Activated naive CD4-positive, alpha-beta T cell (primary cell): ENCODE measurements at regions not wholly inside any gene's neighbourhood (a gene's known extent, or its start where the extent isn't known, plus 50 kb on each side); places are given as distances from the start of the nearest gene placed in this dataset.

Experiments
- DNase-seq, 4 experiments: peaks; one replicate each; lab custom pipeline; 2025; lab: John Stamatoyannopoulos, UW

DNA sequence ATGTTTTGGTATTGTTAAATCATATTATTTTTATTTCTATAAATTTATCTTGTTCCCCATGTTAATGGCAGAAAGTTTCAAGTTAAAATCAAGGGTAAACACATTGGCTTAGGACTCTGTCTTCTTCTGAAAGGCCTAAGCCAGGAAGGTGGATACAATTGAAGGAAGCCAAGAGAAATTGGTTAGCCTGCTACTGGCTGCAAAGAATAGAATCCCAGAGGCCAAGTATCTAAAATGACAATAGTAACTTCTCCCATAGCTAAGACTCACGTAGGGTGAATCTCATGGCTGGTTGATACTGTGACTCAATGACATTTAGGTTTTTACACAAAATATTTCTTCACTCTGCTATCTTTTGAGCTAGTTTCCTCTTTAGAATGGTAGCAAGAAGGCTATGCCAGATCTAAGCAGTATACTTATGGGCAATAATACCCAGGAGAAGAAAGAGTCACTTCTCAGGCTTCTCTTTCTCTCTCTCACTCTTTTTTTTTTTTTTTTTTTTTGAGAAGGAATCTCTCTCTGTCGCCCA, 621.5 kb upstream of the TBL1XR1 start:
- DNase-seq = no peak

DNA sequence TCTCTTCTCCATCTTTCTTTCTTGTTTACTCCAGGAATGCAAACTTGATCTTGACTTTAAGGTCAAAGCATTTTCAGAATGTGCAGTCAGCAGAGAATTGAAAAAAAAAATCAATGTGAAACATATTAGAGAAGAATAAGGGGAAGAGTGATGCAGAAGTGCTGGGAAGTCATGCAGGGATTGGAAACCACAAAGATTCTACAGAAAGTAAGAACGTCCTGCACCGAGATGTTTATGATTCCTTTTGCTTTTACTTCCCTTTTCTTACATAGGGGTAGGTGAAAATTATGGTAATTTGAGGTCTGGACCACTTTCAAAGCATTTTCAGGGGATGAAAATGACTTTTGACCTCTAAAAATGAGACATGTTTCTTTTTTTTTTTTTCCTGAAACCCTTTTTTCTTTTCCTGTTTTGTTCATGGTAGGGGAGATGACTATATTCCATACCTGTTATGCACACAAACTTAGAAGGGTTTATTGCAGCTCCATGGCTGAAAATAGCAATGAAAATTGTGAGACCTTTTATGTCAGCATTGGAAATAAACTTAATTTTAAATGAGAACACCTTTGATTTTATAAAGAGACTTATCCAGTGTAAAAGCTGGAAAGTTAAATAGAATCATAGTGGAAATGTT, 623.5 kb upstream of the TBL1XR1 start:
- DNase-seq = no peak

- no peak for DNase-seq
Measured at GRCh38 chr3:177822681-177823096, 625.4 kb upstream of the TBL1XR1 start.

DNA sequence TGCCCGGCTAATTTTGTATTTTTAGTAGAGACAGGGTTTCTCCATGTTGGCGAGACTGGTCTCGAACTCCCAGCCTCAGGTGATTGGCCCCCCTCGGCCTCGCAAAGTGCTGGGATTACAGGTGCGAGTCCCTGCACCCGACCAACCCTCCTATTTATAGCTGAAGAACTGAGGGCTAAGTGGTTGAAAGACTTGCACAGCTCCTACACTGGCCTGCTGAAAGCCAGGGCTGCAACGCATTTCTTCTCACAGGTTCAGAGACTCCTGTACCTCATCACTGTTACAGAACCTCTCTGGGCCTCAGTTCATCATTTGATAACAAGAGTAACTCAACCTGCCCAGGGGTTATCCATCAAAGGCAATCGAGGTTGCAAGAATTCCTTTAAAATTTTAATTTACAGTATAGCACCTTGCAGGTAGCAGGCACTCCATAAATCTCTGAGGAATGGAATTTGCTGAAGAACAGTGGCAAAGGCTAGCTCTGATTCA, 626.5 kb upstream of the TBL1XR1 start:
- no peak for DNase-seq

- no peak for DNase-seq
Measured at GRCh38 chr3:177824190-177824786, 627.0 kb upstream of the TBL1XR1 start.

- DNase-seq = no peak
Measured at GRCh38 chr3:177824841-177825240, 627.6 kb upstream of the TBL1XR1 start.

DNA sequence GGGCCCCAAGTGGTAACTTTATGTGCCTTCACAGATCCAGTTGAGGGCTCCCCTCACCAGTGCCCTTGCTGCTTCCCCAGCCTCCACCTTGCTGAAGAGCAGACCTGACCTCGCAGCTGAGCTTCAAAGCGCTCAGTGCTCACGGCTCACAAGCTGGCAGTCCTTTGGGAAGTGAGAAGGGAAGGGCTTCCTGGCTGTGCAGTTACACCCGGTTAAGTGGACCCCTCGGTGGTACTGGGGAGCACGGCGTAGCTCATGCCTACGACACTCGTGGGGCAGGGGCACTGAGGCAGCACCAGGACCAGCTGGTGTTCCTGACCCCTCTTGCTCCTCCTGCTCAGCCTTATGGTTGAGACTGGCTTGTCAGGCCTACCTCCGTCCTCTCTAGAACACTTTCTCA, 629.0 kb upstream of the TBL1XR1 start:
- no peak for DNase-seq

GRCh38 chr3:177827511-177828207, 630.4 kb upstream of the TBL1XR1 start:
- no peak for DNase-seq

GRCh38 chr3:177828208-177828565, 630.9 kb upstream of the TBL1XR1 start:
- DNase-seq = no peak

DNA sequence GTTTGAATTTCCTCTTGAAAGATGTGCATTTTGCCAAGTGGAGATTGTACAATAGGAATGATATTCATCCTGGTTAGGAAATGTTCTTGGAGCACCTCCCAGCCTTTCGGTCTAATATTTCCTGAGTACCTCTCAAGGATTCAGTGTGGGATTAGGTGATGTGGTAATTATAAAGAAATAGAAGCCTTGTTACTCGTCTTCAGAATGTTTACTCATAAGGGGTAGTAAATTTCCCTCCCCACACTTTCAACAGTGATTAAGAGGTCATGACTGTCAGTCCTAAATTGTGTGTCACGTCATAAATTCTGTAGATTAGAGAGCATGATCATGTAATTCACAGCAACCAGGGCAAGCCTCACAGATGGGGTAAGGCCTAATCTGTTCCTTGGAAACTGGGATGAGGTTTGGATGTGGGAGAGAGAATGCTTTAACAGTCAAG, 633.1 kb upstream of the TBL1XR1 start:
- DNase-seq = no peak

GRCh38 chr3:177831361-177831760, 634.1 kb upstream of the TBL1XR1 start:
- no peak for DNase-seq

- DNase-seq = no peak
Measured at GRCh38 chr3:177832880-177833279, 635.6 kb upstream of the TBL1XR1 start.

- DNase-seq = no peak
Measured at GRCh38 chr3:177833332-177833731, 636.0 kb upstream of the TBL1XR1 start.

GRCh38 chr3:177835008-177835407, 637.7 kb upstream of the TBL1XR1 start:
- no peak for DNase-seq

GRCh38 chr3:177835917-177836316, 638.6 kb upstream of the TBL1XR1 start:
- DNase-seq = no peak

DNA sequence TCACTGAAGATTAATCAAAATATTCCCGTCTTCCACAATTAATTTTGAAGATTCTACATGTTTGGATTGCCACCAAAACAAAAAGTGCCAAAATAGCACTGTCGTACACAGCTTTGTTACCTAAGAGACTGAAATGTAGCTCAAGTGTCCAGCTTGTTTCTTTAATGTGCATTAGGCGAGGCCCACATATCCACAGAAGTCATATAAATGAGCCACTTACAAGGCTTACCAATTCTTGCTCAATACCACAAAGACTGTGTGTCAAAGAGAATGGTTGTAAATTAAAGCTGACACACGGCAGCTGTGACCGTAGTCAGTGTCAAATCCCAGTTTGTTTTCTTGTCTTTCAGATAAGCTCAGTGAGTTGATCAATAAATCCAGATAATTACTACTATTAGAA, 639.4 kb upstream of the TBL1XR1 start:
- DNase-seq = no peak

DNA sequence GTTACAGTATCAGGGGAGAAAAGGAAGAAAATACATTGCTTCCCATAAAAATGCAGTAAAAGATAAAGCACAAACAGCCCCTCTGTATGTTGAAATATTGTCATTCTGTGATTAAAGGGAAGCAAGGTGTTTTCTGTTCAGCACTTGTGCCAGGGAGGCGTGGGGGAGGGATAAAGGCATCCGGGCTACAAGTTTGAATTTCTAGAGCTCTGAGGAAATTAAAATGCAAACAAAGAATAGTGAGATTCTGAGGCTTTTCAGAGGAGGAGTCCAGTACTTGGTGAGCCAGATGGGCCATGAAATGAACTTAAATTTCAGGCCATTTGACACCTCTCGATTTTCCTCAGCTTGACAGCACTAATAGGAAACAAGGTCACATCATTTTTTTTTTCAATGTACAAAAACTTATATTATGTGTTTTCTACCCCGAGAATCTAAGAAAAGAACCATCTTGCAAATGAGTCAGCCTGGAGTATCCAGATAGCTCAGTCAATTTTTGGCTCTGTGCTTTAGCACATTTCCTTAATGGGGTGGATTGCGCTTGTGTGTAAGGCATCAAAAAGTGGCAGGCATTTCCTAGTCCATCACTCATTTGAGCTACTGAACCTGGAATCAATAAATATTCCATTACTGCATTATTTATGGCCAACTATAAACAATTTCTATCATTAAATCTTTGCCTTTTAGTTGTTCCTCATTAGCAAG, 640.8 kb upstream of the TBL1XR1 start:
- DNase-seq = no peak

GRCh38 chr3:177838766-177839350, 641.6 kb upstream of the TBL1XR1 start:
- no peak for DNase-seq

- DNase-seq = no peak
Measured at GRCh38 chr3:177842302-177842701, 645.0 kb upstream of the TBL1XR1 start.

- DNase-seq = no peak
Measured at GRCh38 chr3:177842743-177843734, 645.8 kb upstream of the TBL1XR1 start.
